ENCODE measurements at regions not wholly inside any gene's neighbourhood (a gene's known extent, or its start where the extent isn't known, plus 50 kb on each side); places are given as distances from the start of the nearest gene placed in this dataset.

GRCh38 chr3:148211725-148212124, 486.0 kb upstream of the AGTR1 start:
- DNase-seq (ENCODE audit: low read depth in 2 of 2): peak; percentile 20 to 87
- no peak for TF ChIP-seq CTCF (IDR thresholded peaks at IDR 0.05; ENCODE audit: low read depth, low read length)
- H3K4me3 ChIP-seq (replicated peaks in 1 of 2; ENCODE audit: low read depth in 2 of 2, low read length in 2 of 2): no peak overlapping the region

GRCh38 chr3:148214705-148215104, 483.0 kb upstream of the AGTR1 start:
- H3K4me3 ChIP-seq (replicated peaks in 1 of 2; ENCODE audit: low read depth in 2 of 2, low read length in 2 of 2): no peak overlapping the region
- DNase-seq (ENCODE audit: low read depth in 2 of 2): no peak
- TF ChIP-seq CTCF (IDR thresholded peaks at IDR 0.05; ENCODE audit: low read depth, low read length): no peak

GRCh38 chr3:148217317-148217716, 480.4 kb upstream of the AGTR1 start:
- DNase-seq (ENCODE audit: low read depth in 2 of 2): no peak
- no peak for TF ChIP-seq CTCF (IDR thresholded peaks at IDR 0.05; ENCODE audit: low read depth, low read length)

GRCh38 chr3:148218222-148218621, 479.5 kb upstream of the AGTR1 start:
- peak in 1 of 2 donors; percentile 40 for DNase-seq (ENCODE audit: low read depth in 2 of 2)
- no peak for TF ChIP-seq CTCF (IDR thresholded peaks at IDR 0.05; ENCODE audit: low read depth, low read length)
- H3K4me3 ChIP-seq (replicated peaks in 1 of 2; ENCODE audit: low read depth in 2 of 2, low read length in 2 of 2): no peak overlapping the region

More at GRCh38 chr3:148217317-148217716, 480.4 kb upstream of the AGTR1 start:
- H3K4me3 ChIP-seq (replicated peaks in 1 of 2; ENCODE audit: low read depth in 2 of 2, low read length in 2 of 2): no peak overlapping the region

GRCh38 chr3:148219999-148220398, 477.7 kb upstream of the AGTR1 start:
- no peak for DNase-seq (ENCODE audit: low read depth in 2 of 2)
- no peak for TF ChIP-seq CTCF (IDR thresholded peaks at IDR 0.05; ENCODE audit: low read depth, low read length)
- no peak overlapping the region for H3K4me3 ChIP-seq (replicated peaks in 1 of 2; ENCODE audit: low read depth in 2 of 2, low read length in 2 of 2)

GRCh38 chr3:148221303-148221702, 476.4 kb upstream of the AGTR1 start:
- no peak for TF ChIP-seq CTCF (IDR thresholded peaks at IDR 0.05; ENCODE audit: low read depth, low read length)

GRCh38 chr3:148223266-148223665, 474.4 kb upstream of the AGTR1 start:
- no peak for TF ChIP-seq CTCF (IDR thresholded peaks at IDR 0.05; ENCODE audit: low read depth, low read length)
- DNase-seq (ENCODE audit: low read depth in 2 of 2): no peak
- no peak overlapping the region for H3K4me3 ChIP-seq (replicated peaks in 1 of 2; ENCODE audit: low read depth in 2 of 2, low read length in 2 of 2)

More at GRCh38 chr3:148221303-148221702, 476.4 kb upstream of the AGTR1 start:
- H3K4me3 ChIP-seq (replicated peaks in 1 of 2; ENCODE audit: low read depth in 2 of 2, low read length in 2 of 2): no peak overlapping the region
- DNase-seq (ENCODE audit: low read depth in 2 of 2): no peak
